Smooth muscle cell (in vitro differentiated cells): ENCODE measurements at regions not wholly inside any gene's neighbourhood (a gene's known extent, or its start where the extent isn't known, plus 50 kb on each side); places are given as distances from the start of the nearest gene placed in this dataset.
A peak's percentile ranks its signal among the peaks of the same experiment; 100 is the strongest.
"Not testable (repeated sequence)": the region's sequence is repeated elsewhere in the genome, so short reads cannot be mapped to it uniquely, and the experiment has no call there.

Experiments
- DNase-seq: peaks from one replicate; lab custom pipeline; 2025; ENCODE audit not compliant: unreplicated experiment; lab: John Stamatoyannopoulos, UW
- H2AFZ ChIP-seq: fragments of 200-600 bp; sonication (generic); 2 replicates; pipeline ENCODE4 v1.6.0; 2016; ENCODE audit warnings: antibody characterized with exemption, low read depth, mild to moderate bottlenecking
- H3F3A ChIP-seq: fragments of 200-600 bp; sonication (generic); 2 replicates; pipeline ENCODE4 v1.6.0; 2017; ENCODE audit warnings: antibody characterized with exemption, low read depth
- H3K27ac ChIP-seq: fragments of 200-600 bp; sonication (generic); 2 replicates; pipeline ENCODE4 v1.5.1; 2016; ENCODE audit warnings: low read depth, mild to moderate bottlenecking
- H3K27me3 ChIP-seq: fragments of 200-600 bp; sonication (generic); 2 replicates; pipeline ENCODE4 v1.6.1; 2016; ENCODE audit warnings: low read depth, mild to moderate bottlenecking
- H3K36me3 ChIP-seq: fragments of 200-600 bp; sonication (generic); 2 replicates; pipeline ENCODE4 v1.5.1; 2016; ENCODE audit warnings: low read depth
- H3K4me1 ChIP-seq: fragments of 200-600 bp; sonication (generic); 2 replicates; pipeline ENCODE4 v1.5.1; 2016; ENCODE audit warnings: low read depth
- H3K4me2 ChIP-seq: fragments of 200-600 bp; sonication (generic); 2 replicates; pipeline ENCODE4 v1.6.0; 2016; ENCODE audit warnings: mild to moderate bottlenecking
- H3K4me3 ChIP-seq: fragments of 200-600 bp; sonication (generic); 2 replicates; pipeline ENCODE4 v1.5.1; 2016; ENCODE audit warnings: mild to moderate bottlenecking
- H3K79me2 ChIP-seq: fragments of 200-600 bp; sonication (generic); 2 replicates; pipeline ENCODE4 v1.6.0; 2016; ENCODE audit warnings: low read depth, mild to moderate bottlenecking
- H3K9ac ChIP-seq: fragments of 200-600 bp; sonication (generic); 2 replicates; pipeline ENCODE4 v1.6.0; 2016; ENCODE audit warnings: low read depth
- H3K9me3 ChIP-seq: fragments of 200-600 bp; sonication (generic); replicated peaks from 2 replicates; pipeline ENCODE4 v1.5.1; 2016; ENCODE audit warnings: low read depth
- H4K20me1 ChIP-seq: fragments of 200-600 bp; sonication (generic); 2 replicates; pipeline ENCODE4 v1.6.0; 2016; ENCODE audit warnings: low read depth
- CTCF ChIP-seq: fragments of 200-600 bp; sonication (generic); IDR thresholded peaks from 2 replicates; pipeline ENCODE4 v1.5.1; 2017; ENCODE audit warnings: borderline replicate concordance, mild to moderate bottlenecking, antibody characterized with exemption; ENCODE audit not compliant: insufficient read depth, poor library complexity, severe bottlenecking
- WGBS: methylation state at CpG from one replicate; pipeline ENCODE4 v1.1.7; 2016; ENCODE audit warnings: low lambda C conversion rate; 5-methylcytosine and 5-hydroxymethylcytosine counted together

GRCh38 chr3:110349295-110349694 lies 722.3 kb upstream of the NECTIN3 start:
- WGBS = 89% methylated on average over 2 of the region's 2 CpGs
- H2AFZ ChIP-seq = no peak overlapping the region
- DNase-seq = no peak
- no peaks in the 10 kb centered on the region for H3F3A ChIP-seq
- H3K4me1 ChIP-seq = no peaks in the 10 kb centered on the region
- no peaks in the 10 kb centered on the region for H3K9me3 ChIP-seq
- no peaks in the 10 kb centered on the region for H3K27me3 ChIP-seq
- no peak overlapping the region for H3K9ac ChIP-seq
- no peaks in the 10 kb centered on the region for H4K20me1 ChIP-seq
- no peak overlapping the region for H3K4me2 ChIP-seq
- no peaks in the 10 kb centered on the region for H3K79me2 ChIP-seq
- no peaks in the 10 kb centered on the region for H3K36me3 ChIP-seq
- no peak for TF ChIP-seq CTCF
- H3K4me3 ChIP-seq = no peak overlapping the region
- no peak overlapping the region for H3K27ac ChIP-seq

- H3K4me3 ChIP-seq = no peak overlapping the region
- H4K20me1 ChIP-seq = no peaks in the 10 kb centered on the region
- peak overlapping the region; percentile 4 for H3K4me2 ChIP-seq
- no peaks in the 10 kb centered on the region for H3K79me2 ChIP-seq
- DNase-seq = no peak
- H3K9ac ChIP-seq = no peak overlapping the region
- WGBS = 100% methylated on average over 2 of the region's 2 CpGs
- H3K4me1 ChIP-seq = no peaks in the 10 kb centered on the region
- TF ChIP-seq CTCF = no peak
- H3K9me3 ChIP-seq = no peaks in the 10 kb centered on the region
- no peak overlapping the region for H3K27ac ChIP-seq
- no peak overlapping the region for H2AFZ ChIP-seq
- H3K36me3 ChIP-seq = no peaks in the 10 kb centered on the region
- H3F3A ChIP-seq = no peaks in the 10 kb centered on the region
- no peaks in the 10 kb centered on the region for H3K27me3 ChIP-seq
Observed at GRCh38 chr3:110352841-110353604, 718.6 kb upstream of the NECTIN3 start.

GRCh38 chr3:110362751-110363150 lies 708.9 kb upstream of the NECTIN3 start:
- Histone ChIP-seq H3K4me1 (no peaks in the 10 kb centered on the region), H3K27me3 (no peaks in the 10 kb centered on the region), H3K9me3 (no peaks in the 10 kb centered on the region), H3K36me3 (no peaks in the 10 kb centered on the region), H3K4me3 (no peak overlapping the region), H3K27ac (no peak overlapping the region), H3K4me2 (no peak overlapping the region), H3F3A (no peaks in the 10 kb centered on the region), H2AFZ (no peak overlapping the region), H4K20me1 (no peaks in the 10 kb centered on the region), H3K9ac (no peak overlapping the region), H3K79me2 (no peaks in the 10 kb centered on the region)
- no peak for DNase-seq
- no peak for TF ChIP-seq CTCF

- DNase-seq, H3K4me1 ChIP-seq, H3K79me2 ChIP-seq, H4K20me1 ChIP-seq, H3K4me2 ChIP-seq, H3K27me3 ChIP-seq, H3K4me3 ChIP-seq, H3K9me3 ChIP-seq, H3F3A ChIP-seq, H3K9ac ChIP-seq, H3K36me3 ChIP-seq: not testable (repeated sequence)
- WGBS = 39% methylated on average over 13 of the region's 13 CpGs
- Histone ChIP-seq H3K27ac (peak overlapping the region; percentile 56), H2AFZ (peak overlapping the region; percentile 13)
Observed at GRCh38 chr3:110367289-110367688, 704.3 kb upstream of the NECTIN3 start.
